ENCODE measurements at regions not wholly inside any gene's neighbourhood (a gene's known extent, or its start where the extent isn't known, plus 50 kb on each side); places are given as distances from the start of the nearest gene placed in this dataset.

- H3K4me2 ChIP-seq (ENCODE audit: low read depth, low read length, poor library complexity, severe bottlenecking) = no peak overlapping the region
Measured at GRCh38 chr9:78438211-78438610, 141.3 kb downstream of the PSAT1 start.

GRCh38 chr9:78438780-78439179 is 141.9 kb downstream of the PSAT1 start:
- Histone ChIP-seq H3K4me2 (ENCODE audit: low read depth, low read length, poor library complexity, severe bottlenecking) (no peak overlapping the region), H2AFZ (ENCODE audit: low read depth, low read length, severe bottlenecking) (no peak overlapping the region), H4K20me1 (ENCODE audit: low read depth, low read length) (no peaks in the 10 kb centered on the region), H3K9ac (ENCODE audit: low read length) (no peak overlapping the region), H3K36me3 (ENCODE audit: low read length) (no peaks in the 10 kb centered on the region), H3K27ac (ENCODE audit: low read depth, low read length) (no peak overlapping the region), H3K9me2 (replicated peaks; ENCODE audit: insufficient read depth, low read length) (no peaks in the 10 kb centered on the region), H3K4me3 (ENCODE audit: insufficient read depth, low read length, poor library complexity, severe bottlenecking) (no peak overlapping the region), H3F3A (ENCODE audit: insufficient read depth) (no peaks in the 10 kb centered on the region), H3K27me3 (ENCODE audit: low read length) (no peaks in the 10 kb centered on the region), H3K9me3 (ENCODE audit: insufficient read depth, low read length) (no peaks in the 10 kb centered on the region), H3K79me2 (ENCODE audit: insufficient read depth, low read length) (no peaks in the 10 kb centered on the region)
- TF ChIP-seq EZH2phosphoT487 (conservative IDR thresholded peaks at IDR 0.05; ENCODE audit: low read length) = no peak
- TF ChIP-seq CTCF (IDR thresholded peaks at IDR 0.05; ENCODE audit: insufficient read depth, low read length, poor library complexity, severe bottlenecking) = no peak

More at GRCh38 chr9:78438211-78438610, 141.3 kb downstream of the PSAT1 start:
- Histone ChIP-seq H2AFZ (ENCODE audit: low read depth, low read length, severe bottlenecking) (no peak overlapping the region), H3K9ac (ENCODE audit: low read length) (no peak overlapping the region), H3K27ac (ENCODE audit: low read depth, low read length) (no peak overlapping the region), H3K27me3 (ENCODE audit: low read length) (no peaks in the 10 kb centered on the region), H3F3A (ENCODE audit: insufficient read depth) (no peaks in the 10 kb centered on the region), H3K79me2 (ENCODE audit: insufficient read depth, low read length) (no peaks in the 10 kb centered on the region), H4K20me1 (ENCODE audit: low read depth, low read length) (no peaks in the 10 kb centered on the region), H3K36me3 (ENCODE audit: low read length) (no peaks in the 10 kb centered on the region), H3K4me3 (ENCODE audit: insufficient read depth, low read length, poor library complexity, severe bottlenecking) (no peak overlapping the region), H3K9me3 (ENCODE audit: insufficient read depth, low read length) (no peaks in the 10 kb centered on the region), H3K9me2 (replicated peaks; ENCODE audit: insufficient read depth, low read length) (no peaks in the 10 kb centered on the region)
- no peak for TF ChIP-seq CTCF (IDR thresholded peaks at IDR 0.05; ENCODE audit: insufficient read depth, low read length, poor library complexity, severe bottlenecking)
- TF ChIP-seq EZH2phosphoT487 (conservative IDR thresholded peaks at IDR 0.05; ENCODE audit: low read length) = no peak

GRCh38 chr9:78439190-78439865 is 142.4 kb downstream of the PSAT1 start:
- no peak overlapping the region for H3K4me2 ChIP-seq (ENCODE audit: low read depth, low read length, poor library complexity, severe bottlenecking)
- no peak overlapping the region for H3K9ac ChIP-seq (ENCODE audit: low read length)
- H3F3A ChIP-seq (ENCODE audit: insufficient read depth) = no peaks in the 10 kb centered on the region
- no peak overlapping the region for H2AFZ ChIP-seq (ENCODE audit: low read depth, low read length, severe bottlenecking)
- no peaks in the 10 kb centered on the region for H4K20me1 ChIP-seq (ENCODE audit: low read depth, low read length)
- no peak overlapping the region for H3K27ac ChIP-seq (ENCODE audit: low read depth, low read length)
- H3K36me3 ChIP-seq (ENCODE audit: low read length) = no peaks in the 10 kb centered on the region
- H3K9me3 ChIP-seq (ENCODE audit: insufficient read depth, low read length) = no peaks in the 10 kb centered on the region
- H3K4me3 ChIP-seq (ENCODE audit: insufficient read depth, low read length, poor library complexity, severe bottlenecking) = no peak overlapping the region
- H3K27me3 ChIP-seq (ENCODE audit: low read length) = no peaks in the 10 kb centered on the region
- no peaks in the 10 kb centered on the region for H3K79me2 ChIP-seq (ENCODE audit: insufficient read depth, low read length)
- no peak for TF ChIP-seq EZH2phosphoT487 (conservative IDR thresholded peaks at IDR 0.05; ENCODE audit: low read length)
- peak; percentile 93 for TF ChIP-seq CTCF (IDR thresholded peaks at IDR 0.05; ENCODE audit: insufficient read depth, low read length, poor library complexity, severe bottlenecking)
- no peaks in the 10 kb centered on the region for H3K9me2 ChIP-seq (replicated peaks; ENCODE audit: insufficient read depth, low read length)
